AG04449 (cell line): ENCODE measurements at regions not wholly inside any gene's neighbourhood (a gene's known extent, or its start where the extent isn't known, plus 50 kb on each side); places are given as distances from the start of the nearest gene placed in this dataset.

Source experiments
- CTCF ChIA-PET: fragments of 350-600 bp; formaldehyde crosslinking; extraction: SDS; loops from one replicate; lab custom pipeline; 2021; ENCODE audit warnings: antibody characterized with exemption; lab: Yijun Ruan, JAX
- POLR2A ChIA-PET: fragments of 400-600, 350-600 bp; formaldehyde crosslinking; extraction: SDS; loops from one replicate; lab custom pipeline; 2020; ENCODE audit warnings: antibody characterized with exemption, inconsistent platforms; lab: Yijun Ruan, JAX
- DNase-seq: peaks from one replicate; pipeline ENCODE4 v3.0.0-alpha.2; 2010; ENCODE audit warnings: low read depth, low spot score
- H3K4me3 ChIP-seq: 2 replicates; pipeline ENCODE4 v1.5.1; 2011; ENCODE audit warnings: low read depth, mild to moderate bottlenecking, control low read depth, low read length
- CTCF ChIP-seq: IDR thresholded peaks from one replicate; pipeline ENCODE4 v1.5.1; 2011; ENCODE audit warnings: mild to moderate bottlenecking, moderate library complexity, low read length, control low read depth, inconsistent platforms; ENCODE audit not compliant: insufficient read depth; ENCODE audit errors: missing control alignments

GRCh38 chr1:115400426-115400825 lies 62.4 kb upstream of the NGF start:
- TF ChIP-seq CTCF = no peak
- no peak for DNase-seq
- POLR2A ChIA-PET = no interaction called here
- H3K4me3 ChIP-seq = no peak overlapping the region
- CTCF ChIA-PET = interaction anchor here (0.5 kb wide), 1 partner anchor 375 kb away, joined by 4 read pairs; no protein-coding TSS in a partner anchor

GRCh38 chr1:115398745-115399144 lies 60.7 kb upstream of the NGF start:
- H3K4me3 ChIP-seq = no peak overlapping the region
- no peak for DNase-seq
- CTCF ChIA-PET = no interaction called here
- POLR2A ChIA-PET = no interaction called here
- no peak for TF ChIP-seq CTCF
